Erythroblast (primary cell): ENCODE measurements at regions not wholly inside any gene's neighbourhood (a gene's known extent, or its start where the extent isn't known, plus 50 kb on each side); places are given as distances from the start of the nearest gene placed in this dataset.

Experiments used
- GATA1 ChIP-seq: IDR thresholded peaks from 2 replicates; pipeline ENCODE4 v1.6.1; 2011; ENCODE audit warnings: low read depth, mild to moderate bottlenecking, control low read depth, low read length, moderate library complexity
- POLR2A ChIP-seq: IDR thresholded peaks from 2 replicates; pipeline ENCODE4 v1.6.1; 2011; ENCODE audit warnings: mild to moderate bottlenecking, low read length

DNA sequence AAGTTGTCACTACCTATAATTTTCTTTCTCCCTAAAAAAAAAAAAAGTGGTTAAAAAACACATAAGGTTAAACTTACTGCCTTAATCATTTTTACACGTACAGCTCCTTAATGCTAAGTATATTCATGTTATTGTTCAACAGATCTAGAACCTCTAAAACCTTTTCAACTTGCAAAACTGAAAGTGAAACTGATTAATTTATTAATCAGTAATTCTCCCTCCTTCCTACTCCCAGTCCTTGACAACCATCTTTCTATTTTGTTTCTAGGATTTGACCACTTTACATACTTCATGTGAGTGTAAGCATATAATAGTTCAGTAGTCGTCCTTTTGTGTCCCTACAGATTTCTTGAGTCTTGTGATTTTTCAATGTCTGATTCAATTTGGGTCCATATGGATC, 251.4 kb upstream of the KIF2B start:
- no peak for TF ChIP-seq POLR2A
- no peak for TF ChIP-seq GATA1
